B cell (primary cell): ENCODE measurements at regions not wholly inside any gene's neighbourhood (a gene's known extent, or its start where the extent isn't known, plus 50 kb on each side); places are given as distances from the start of the nearest gene placed in this dataset.

Source experiments
- CTCF ChIP-seq: fragments of 200-600 bp; IDR thresholded peaks from one replicate; pipeline ENCODE4 v1.8.0; 2022; ENCODE audit warnings: antibody characterized with exemption, mild to moderate bottlenecking
- EZH2 ChIP-seq: IDR thresholded peaks from 2 replicates; pipeline ENCODE4 v1.6.1; 2012; ENCODE audit warnings: borderline replicate concordance, low read depth, mild to moderate bottlenecking, moderate library complexity, low read length; ENCODE audit not compliant: insufficient read depth, poor library complexity, severe bottlenecking

- TF ChIP-seq CTCF (no peak), EZH2 (no peak)
Measured at GRCh38 chr5:17813214-17813613, 179.0 kb downstream of the TAF11L14 start.
